Lower leg skin (tissue), 3 donors: ENCODE measurements at regions not wholly inside any gene's neighbourhood (a gene's known extent, or its start where the extent isn't known, plus 50 kb on each side); places are given as distances from the start of the nearest gene placed in this dataset.

Experiments used
- POLR2A ChIP-seq, 2 donors: fragments of 450-650 bp; IDR thresholded peaks; one replicate each; pipeline ENCODE4 v1.6.1; 2016 to 2017; ENCODE audit warnings: antibody characterized with exemption in 2 of 2, mild to moderate bottlenecking in 1 of 2, moderate library complexity in 1 of 2
- TF ChIP-seq, protein P1 (sequence below), 3 donors: fragments of 450-650 bp; IDR thresholded peaks; one replicate each; pipeline ENCODE4 v1.5.1; 2016; ENCODE audit warnings: antibody characterized with exemption in 3 of 3, mild to moderate bottlenecking in 3 of 3, moderate library complexity in 2 of 3

DNA sequence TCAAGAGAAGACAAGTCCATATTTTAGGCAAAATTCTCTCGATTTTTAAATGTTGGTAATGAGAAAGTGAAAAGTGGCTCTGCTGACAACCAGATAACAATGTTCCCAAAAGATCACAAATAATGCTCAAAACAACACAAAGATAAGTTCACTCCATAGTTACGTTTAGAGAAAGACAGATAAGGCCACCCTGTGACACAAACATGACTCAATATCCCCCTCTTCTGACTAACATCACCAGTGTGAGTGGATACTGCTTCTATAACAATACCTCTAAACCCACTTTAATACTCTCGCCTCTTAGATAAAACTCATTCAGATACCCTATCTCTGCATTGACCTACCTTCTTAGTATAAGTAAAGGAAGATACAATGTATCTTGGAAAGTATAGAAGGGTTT is 51.2 kb upstream of the RGS7 start:
- TF ChIP-seq, protein P1, sequence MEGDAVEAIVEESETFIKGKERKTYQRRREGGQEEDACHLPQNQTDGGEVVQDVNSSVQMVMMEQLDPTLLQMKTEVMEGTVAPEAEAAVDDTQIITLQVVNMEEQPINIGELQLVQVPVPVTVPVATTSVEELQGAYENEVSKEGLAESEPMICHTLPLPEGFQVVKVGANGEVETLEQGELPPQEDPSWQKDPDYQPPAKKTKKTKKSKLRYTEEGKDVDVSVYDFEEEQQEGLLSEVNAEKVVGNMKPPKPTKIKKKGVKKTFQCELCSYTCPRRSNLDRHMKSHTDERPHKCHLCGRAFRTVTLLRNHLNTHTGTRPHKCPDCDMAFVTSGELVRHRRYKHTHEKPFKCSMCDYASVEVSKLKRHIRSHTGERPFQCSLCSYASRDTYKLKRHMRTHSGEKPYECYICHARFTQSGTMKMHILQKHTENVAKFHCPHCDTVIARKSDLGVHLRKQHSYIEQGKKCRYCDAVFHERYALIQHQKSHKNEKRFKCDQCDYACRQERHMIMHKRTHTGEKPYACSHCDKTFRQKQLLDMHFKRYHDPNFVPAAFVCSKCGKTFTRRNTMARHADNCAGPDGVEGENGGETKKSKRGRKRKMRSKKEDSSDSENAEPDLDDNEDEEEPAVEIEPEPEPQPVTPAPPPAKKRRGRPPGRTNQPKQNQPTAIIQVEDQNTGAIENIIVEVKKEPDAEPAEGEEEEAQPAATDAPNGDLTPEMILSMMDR (IDR thresholded peaks at IDR 0.05) = no peak
- TF ChIP-seq POLR2A (IDR thresholded peaks at IDR 0.05) = no peak
